ENCODE measurements at regions not wholly inside any gene's neighbourhood (a gene's known extent, or its start where the extent isn't known, plus 50 kb on each side); places are given as distances from the start of the nearest gene placed in this dataset.

GRCh38 chr10:90975096-90975495 lies 54.2 kb upstream of the ANKRD1 start:
- no peak for DNase-seq (ENCODE audit: low read depth in 2 of 2)

- no peak for DNase-seq (ENCODE audit: low read depth in 2 of 2)
These were observed 56.4 kb upstream of the ANKRD1 start for GRCh38 chr10:90977162-90977854.

- no peak for DNase-seq (ENCODE audit: low read depth in 2 of 2)
These were observed 57.1 kb upstream of the ANKRD1 start for GRCh38 chr10:90977855-90978486.

GRCh38 chr10:90982406-90983008 lies 61.6 kb upstream of the ANKRD1 start:
- DNase-seq (ENCODE audit: low read depth in 2 of 2), result no peak

- no peak for DNase-seq (ENCODE audit: low read depth in 2 of 2)
These were observed 63.1 kb upstream of the ANKRD1 start for GRCh38 chr10:90983914-90984549.

GRCh38 chr10:90984898-90985297 lies 64.0 kb upstream of the ANKRD1 start:
- DNase-seq (ENCODE audit: low read depth in 2 of 2), result no peak

GRCh38 chr10:90985321-90985933 lies 64.5 kb upstream of the ANKRD1 start:
- DNase-seq (ENCODE audit: low read depth in 2 of 2), result no peak

- DNase-seq (ENCODE audit: low read depth in 2 of 2), result no peak
These were observed 65.4 kb upstream of the ANKRD1 start for GRCh38 chr10:90986136-90986760.

GRCh38 chr10:90986870-90987269 lies 66.0 kb upstream of the ANKRD1 start:
- DNase-seq (ENCODE audit: low read depth in 2 of 2), result no peak

GRCh38 chr10:90987383-90987782 lies 66.5 kb upstream of the ANKRD1 start:
- no peak for DNase-seq (ENCODE audit: low read depth in 2 of 2)

- no peak for DNase-seq (ENCODE audit: low read depth in 2 of 2)
These were observed 67.1 kb upstream of the ANKRD1 start for GRCh38 chr10:90988024-90988423.

GRCh38 chr10:90988802-90989201 lies 67.9 kb upstream of the ANKRD1 start:
- DNase-seq (ENCODE audit: low read depth in 2 of 2), result no peak

- no peak for DNase-seq (ENCODE audit: low read depth in 2 of 2)
These were observed 68.5 kb upstream of the ANKRD1 start for GRCh38 chr10:90989378-90989777.

- no peak for DNase-seq (ENCODE audit: low read depth in 2 of 2)
These were observed 71.6 kb upstream of the ANKRD1 start for GRCh38 chr10:90992462-90992861.

- peak; percentile 40 to 48 for DNase-seq (ENCODE audit: low read depth in 2 of 2)
These were observed 72.5 kb upstream of the ANKRD1 start for GRCh38 chr10:90993340-90993739.

GRCh38 chr10:90997670-90998069 lies 76.8 kb upstream of the ANKRD1 start:
- no peak for DNase-seq (ENCODE audit: low read depth in 2 of 2)

- DNase-seq (ENCODE audit: low read depth in 2 of 2), result no peak
These were observed 78.0 kb upstream of the ANKRD1 start for GRCh38 chr10:90998733-90999511.

- DNase-seq (ENCODE audit: low read depth in 2 of 2), result no peak
These were observed 78.8 kb upstream of the ANKRD1 start for GRCh38 chr10:90999512-91000172.

GRCh38 chr10:91000470-91000869 lies 79.6 kb upstream of the ANKRD1 start:
- no peak for DNase-seq (ENCODE audit: low read depth in 2 of 2)

- no peak for DNase-seq (ENCODE audit: low read depth in 2 of 2)
These were observed 80.1 kb upstream of the ANKRD1 start for GRCh38 chr10:91000985-91001384.

- DNase-seq (ENCODE audit: low read depth in 2 of 2), result no peak
These were observed 81.8 kb upstream of the ANKRD1 start for GRCh38 chr10:91002656-91003055.
